ENCODE measurements at regions not wholly inside any gene's neighbourhood (a gene's known extent, or its start where the extent isn't known, plus 50 kb on each side); places are given as distances from the start of the nearest gene placed in this dataset.

GRCh38 chr15:66882251-66883020 lies 180.4 kb downstream of the SMAD6 start:
- TF ChIP-seq CTCF (IDR thresholded peaks at IDR 0.05; ENCODE audit: control insufficient read depth, insufficient read depth, low read depth, low read length, missing control alignments): no peak
- peak; percentile 39 for DNase-seq (ENCODE audit: low read depth)
- H3K4me3 ChIP-seq (ENCODE audit: control insufficient read depth, low read depth, low read length): no peak overlapping the region

GRCh38 chr15:66883284-66883911 lies 181.4 kb downstream of the SMAD6 start:
- no peak for TF ChIP-seq CTCF (IDR thresholded peaks at IDR 0.05; ENCODE audit: control insufficient read depth, insufficient read depth, low read depth, low read length, missing control alignments)
- DNase-seq (ENCODE audit: low read depth): peak; percentile 100
- no peak overlapping the region for H3K4me3 ChIP-seq (ENCODE audit: control insufficient read depth, low read depth, low read length)

- TF ChIP-seq CTCF (IDR thresholded peaks at IDR 0.05; ENCODE audit: control insufficient read depth, insufficient read depth, low read depth, low read length, missing control alignments): no peak
- H3K4me3 ChIP-seq (ENCODE audit: control insufficient read depth, low read depth, low read length): no peak overlapping the region
- DNase-seq (ENCODE audit: low read depth): no peak
Observed at GRCh38 chr15:66884115-66884622, 181.2 kb upstream of the SMAD3 start.

GRCh38 chr15:66884661-66885237 lies 180.7 kb upstream of the SMAD3 start:
- H3K4me3 ChIP-seq (ENCODE audit: control insufficient read depth, low read depth, low read length): no peak overlapping the region
- no peak for DNase-seq (ENCODE audit: low read depth)
- TF ChIP-seq CTCF (IDR thresholded peaks at IDR 0.05; ENCODE audit: control insufficient read depth, insufficient read depth, low read depth, low read length, missing control alignments): no peak

GRCh38 chr15:66885281-66885915 lies 180.0 kb upstream of the SMAD3 start:
- TF ChIP-seq CTCF (IDR thresholded peaks at IDR 0.05; ENCODE audit: control insufficient read depth, insufficient read depth, low read depth, low read length, missing control alignments): no peak
- H3K4me3 ChIP-seq (ENCODE audit: control insufficient read depth, low read depth, low read length): no peak overlapping the region
- no peak for DNase-seq (ENCODE audit: low read depth)

- no peak for TF ChIP-seq CTCF (IDR thresholded peaks at IDR 0.05; ENCODE audit: control insufficient read depth, insufficient read depth, low read depth, low read length, missing control alignments)
- no peak overlapping the region for H3K4me3 ChIP-seq (ENCODE audit: control insufficient read depth, low read depth, low read length)
- no peak for DNase-seq (ENCODE audit: low read depth)
Observed at GRCh38 chr15:66886241-66886675, 179.1 kb upstream of the SMAD3 start.
